ENCODE measurements at regions not wholly inside any gene's neighbourhood (a gene's known extent, or its start where the extent isn't known, plus 50 kb on each side); places are given as distances from the start of the nearest gene placed in this dataset.

DNA sequence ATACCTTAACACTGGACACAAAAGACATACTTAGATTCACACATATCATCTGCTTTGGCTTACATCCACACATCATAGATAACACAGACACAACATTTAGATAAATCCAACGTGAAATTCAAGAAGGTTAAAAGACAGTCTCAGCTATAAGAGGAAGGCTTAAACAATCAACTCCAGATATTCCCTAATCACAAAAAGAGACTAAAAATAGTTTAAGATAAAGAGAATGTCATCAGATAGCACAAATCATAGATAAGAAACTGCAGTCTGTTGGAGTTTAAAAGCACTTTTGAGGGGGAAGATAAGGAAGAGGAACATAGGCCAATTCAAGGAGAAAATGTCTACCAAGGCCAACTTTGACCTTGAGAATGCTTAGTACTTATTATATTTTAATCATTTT lies 504.8 kb downstream of the JRKL start:
- DNase-seq (ENCODE audit: low read depth in 2 of 2): no peak

DNA sequence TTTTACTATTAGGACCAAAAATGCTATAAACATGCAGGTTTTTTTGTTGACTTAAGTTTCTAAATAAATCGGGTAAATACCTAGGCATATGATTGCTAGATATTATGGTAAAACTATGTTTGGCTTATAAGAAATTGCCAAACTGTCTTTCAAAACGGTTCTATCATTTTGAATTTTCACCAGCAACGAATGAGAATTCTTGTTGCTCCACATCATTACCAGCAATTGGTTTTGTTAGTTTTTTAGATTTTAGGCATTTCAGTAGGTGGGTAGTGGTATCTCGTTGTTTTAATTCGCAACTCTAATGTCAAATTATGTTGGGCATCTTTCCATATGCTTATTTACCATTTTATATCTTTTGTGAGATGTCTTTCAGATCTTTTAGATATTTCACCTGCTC lies 510.2 kb downstream of the JRKL start:
- DNase-seq (ENCODE audit: low read depth in 2 of 2): no peak

DNA sequence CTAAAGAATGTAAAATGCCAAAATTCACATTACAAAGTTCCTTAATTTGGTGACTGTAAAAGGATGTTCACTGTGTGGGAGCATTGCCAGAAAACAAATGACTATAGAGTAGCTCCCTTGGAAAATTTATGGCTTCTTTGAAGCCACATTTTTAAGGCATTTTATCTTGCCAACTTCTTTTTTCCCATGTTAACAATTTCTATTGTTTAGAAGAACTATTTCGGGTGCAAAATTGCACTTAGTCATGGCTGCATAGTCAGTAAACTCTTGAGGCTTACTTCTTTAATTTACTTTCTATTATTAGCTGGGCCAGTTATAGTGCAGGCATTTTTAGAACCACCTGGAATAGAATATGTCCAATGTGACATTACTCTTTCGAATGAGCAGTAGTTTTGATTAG lies 515.3 kb downstream of the JRKL start:
- DNase-seq (ENCODE audit: low read depth in 2 of 2): no peak

DNA sequence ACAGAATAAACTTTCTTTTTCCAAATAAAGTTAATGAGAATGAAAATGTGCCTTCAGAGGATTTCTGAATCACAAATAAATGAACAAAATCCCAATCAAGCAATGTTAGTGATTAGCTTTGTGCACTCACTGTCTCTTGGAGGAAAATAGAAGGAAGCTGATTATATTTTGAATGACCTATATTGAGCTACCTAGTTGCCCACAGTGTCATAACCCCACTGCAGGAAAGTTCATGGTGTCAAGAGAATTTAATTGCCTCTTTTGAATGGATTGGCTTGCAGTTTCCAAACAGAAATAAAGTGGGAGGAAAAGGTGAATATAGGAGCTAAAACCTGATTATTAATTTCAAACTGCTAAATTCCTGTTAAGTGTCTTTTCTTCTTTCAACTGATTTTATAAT lies 515.9 kb downstream of the JRKL start:
- no peak for DNase-seq (ENCODE audit: low read depth in 2 of 2)

DNA sequence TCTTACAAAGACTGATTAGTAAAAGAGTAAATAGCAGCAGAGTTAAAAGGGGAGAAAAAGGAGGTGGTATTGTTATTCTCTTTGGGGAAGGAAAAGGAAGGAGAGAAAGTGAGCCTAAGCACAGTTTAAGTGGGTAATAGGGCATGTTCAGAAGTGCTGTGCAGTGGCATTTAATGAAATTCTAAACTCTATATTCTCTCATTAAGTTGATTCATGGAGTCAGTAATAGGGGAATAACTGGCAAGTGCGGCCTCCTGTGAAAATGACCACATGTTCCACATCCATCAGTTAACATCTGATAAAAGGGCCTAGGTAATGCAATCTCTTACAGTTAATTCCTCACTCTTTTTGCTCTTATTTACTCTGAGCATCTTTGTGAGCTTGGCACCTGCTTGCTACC lies 516.7 kb downstream of the JRKL start:
- no peak for DNase-seq (ENCODE audit: low read depth in 2 of 2)

DNA sequence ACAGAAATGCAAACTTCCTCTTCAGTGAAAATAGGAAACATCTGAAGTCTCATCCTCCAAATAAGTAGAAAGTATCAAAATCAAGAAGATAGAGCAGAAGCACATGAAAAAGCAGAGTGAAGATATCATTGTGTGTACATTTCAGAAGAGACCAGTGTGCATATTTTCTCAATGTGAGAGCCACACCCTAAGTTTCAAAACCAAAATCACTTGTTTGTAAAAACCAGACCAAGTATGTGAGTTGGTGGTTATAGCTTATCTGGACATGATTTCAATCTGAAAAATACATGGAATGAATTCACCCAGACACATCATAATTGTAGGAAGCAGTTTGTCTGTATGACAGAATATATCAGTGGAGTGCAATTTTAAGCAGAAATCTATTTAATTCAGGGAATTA lies 536.0 kb downstream of the JRKL start:
- no peak for DNase-seq (ENCODE audit: low read depth in 2 of 2)

DNA sequence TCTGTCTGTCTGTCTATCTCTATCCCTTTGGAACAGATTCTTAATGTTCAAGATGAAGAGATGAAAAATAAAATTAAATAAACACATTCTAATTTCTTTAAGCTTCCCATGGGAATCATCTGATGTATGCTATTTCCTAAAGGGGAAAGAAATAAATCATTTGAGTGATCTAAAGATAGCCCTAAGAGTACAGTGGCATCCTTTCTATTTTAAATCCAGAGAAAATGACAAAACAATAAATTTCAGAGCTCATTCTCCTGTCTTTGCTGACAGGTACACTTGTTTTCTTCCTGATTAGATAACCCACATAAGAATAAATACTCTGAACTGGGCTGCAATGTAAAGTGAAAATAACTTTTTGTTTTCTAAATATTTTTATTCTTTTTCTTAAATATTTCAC lies 550.4 kb downstream of the JRKL start:
- DNase-seq (ENCODE audit: low read depth in 2 of 2): no peak

DNA sequence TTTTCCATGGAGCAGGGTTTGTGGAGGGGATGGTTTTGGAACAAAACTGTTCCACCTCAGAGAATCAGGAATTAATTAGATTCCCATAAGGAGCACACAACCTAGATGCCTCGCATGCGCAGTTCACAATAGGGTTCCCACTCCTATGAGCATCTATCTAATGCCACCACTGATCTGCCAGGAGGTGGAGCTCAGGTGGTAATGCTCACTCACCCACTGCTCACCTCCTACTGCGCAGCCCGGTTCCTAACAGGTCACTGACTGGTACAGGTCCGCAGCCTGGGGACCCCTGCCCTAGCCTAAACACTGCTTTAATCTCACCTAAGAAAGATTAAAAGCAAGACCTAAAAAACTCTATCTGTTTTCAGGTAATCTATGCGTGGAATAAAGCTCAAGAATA lies 553.0 kb downstream of the JRKL start:
- no peak for DNase-seq (ENCODE audit: low read depth in 2 of 2)

DNA sequence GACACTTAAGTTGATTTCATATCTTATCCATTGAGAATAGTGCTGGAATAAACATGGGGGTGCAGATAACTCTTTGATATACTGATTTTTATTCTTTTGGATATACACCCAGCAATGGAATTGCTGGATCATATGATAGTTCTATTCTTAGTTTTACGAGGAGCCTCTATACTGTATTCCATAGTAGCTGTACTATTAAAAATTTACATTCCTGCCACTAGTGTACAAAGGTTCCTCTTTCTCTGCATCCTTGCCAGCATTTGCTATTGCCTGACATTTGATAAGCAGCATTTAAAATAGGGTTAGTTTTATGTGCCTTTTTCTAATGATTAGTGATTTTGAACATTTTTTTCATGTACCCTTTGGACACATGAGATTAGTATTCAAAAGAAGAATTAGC lies 554.2 kb downstream of the JRKL start:
- DNase-seq (ENCODE audit: low read depth in 2 of 2): no peak

DNA sequence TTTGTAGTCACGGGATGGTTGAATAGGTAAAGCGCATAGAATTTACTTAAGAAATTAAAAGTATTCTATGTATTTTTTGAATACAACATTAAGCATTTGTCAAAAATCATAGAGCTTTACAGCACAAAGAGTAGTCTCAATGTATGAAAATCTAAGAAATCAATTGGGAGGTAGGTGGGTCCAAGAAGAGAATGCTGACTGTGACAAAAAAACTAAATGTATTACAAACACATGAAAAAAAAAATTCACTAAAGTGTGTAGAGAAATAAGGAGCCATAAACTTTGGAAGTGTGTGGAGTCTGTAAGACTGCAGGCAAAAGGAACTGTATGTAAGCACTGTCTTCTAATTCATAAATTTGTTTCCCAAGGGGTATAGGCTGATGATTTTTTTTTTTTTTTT lies 558.3 kb downstream of the JRKL start:
- DNase-seq (ENCODE audit: low read depth in 2 of 2): no peak

DNA sequence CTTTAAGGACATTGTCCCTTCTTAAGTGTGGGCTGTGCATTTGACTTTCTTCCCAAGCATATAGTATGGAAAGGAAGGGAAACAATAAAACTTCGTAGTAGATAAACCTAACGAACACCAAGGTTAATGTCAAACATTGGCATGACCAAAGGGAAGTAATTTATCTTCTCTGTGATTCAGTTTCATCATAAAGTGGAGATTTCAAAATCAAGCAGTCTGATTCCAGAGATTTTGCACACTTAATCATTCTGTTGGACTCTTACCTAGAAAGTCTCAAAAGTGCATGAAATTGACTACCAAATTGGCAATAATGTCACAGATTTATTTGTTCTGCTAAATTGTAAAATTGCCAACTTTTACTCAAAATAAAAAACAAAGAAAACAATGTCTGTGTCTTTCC lies 559.7 kb downstream of the JRKL start:
- no peak for DNase-seq (ENCODE audit: low read depth in 2 of 2)

DNA sequence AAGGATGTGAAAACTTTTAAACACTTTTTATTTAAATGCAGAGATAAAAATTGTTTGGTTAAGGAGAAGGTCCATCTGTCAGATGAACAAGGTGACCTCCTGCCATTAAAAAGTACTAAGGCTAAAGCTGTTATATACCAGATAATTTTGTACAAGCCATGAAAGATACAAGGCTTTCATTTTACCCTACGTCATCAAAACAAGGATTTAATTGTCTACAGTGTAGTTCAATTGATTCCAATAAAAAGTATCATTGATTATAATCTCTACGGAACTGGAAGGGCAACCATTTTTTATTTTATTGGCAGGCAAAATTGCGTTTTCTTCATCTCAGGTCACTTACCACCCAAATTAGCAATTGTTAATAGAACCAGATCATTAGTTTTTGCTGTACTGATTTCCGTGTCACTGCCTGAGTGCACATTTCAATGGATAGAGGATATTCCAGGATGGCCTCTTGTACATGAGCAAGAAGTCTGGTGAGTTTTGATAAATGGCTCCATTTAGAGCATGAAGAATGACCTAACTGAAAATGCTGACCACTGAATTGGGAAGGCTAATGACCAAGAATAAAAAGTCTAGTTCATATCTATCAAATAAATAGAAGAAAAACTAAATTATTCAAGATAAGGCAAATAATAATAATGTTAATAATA lies 564.9 kb downstream of the JRKL start:
- no peak for DNase-seq (ENCODE audit: low read depth in 2 of 2)

DNA sequence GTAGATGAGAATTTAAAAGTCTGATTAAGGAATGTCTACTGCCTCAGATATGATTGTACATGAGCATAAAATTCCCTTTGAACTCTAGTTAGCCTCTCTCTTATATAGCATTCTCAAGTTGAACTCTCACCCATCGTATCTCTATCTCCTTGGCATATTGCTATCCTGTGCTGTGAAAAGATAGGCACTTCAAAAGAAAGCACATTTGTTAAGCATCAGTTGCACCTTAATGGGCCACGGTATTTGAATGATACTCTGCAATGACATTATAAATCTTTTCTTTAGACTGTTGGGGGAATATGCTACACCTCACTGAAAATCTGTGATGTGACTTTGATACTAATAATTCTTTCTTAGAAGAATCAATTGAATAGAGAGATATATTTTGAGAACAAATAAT lies 570.7 kb downstream of the JRKL start:
- no peak for DNase-seq (ENCODE audit: low read depth in 2 of 2)

DNA sequence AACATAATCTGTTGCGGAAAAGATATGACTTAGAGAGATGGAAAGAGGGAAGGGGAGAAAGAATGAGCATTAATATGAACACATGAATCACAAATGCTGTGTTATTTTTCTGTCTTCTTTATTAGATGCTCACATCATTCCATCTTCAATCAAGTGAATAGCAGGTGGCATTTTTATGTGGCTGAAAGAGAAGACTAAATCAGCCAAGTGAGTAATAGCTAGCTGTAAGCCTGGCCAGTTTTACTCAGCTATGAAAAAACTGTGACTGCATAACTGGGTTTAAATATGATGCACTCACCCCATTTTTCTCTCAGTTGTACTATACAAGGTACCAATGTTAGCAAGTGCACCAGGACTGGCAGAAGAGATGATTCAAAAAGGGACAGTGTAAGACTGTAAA lies 571.1 kb downstream of the JRKL start:
- no peak for DNase-seq (ENCODE audit: low read depth in 2 of 2)

DNA sequence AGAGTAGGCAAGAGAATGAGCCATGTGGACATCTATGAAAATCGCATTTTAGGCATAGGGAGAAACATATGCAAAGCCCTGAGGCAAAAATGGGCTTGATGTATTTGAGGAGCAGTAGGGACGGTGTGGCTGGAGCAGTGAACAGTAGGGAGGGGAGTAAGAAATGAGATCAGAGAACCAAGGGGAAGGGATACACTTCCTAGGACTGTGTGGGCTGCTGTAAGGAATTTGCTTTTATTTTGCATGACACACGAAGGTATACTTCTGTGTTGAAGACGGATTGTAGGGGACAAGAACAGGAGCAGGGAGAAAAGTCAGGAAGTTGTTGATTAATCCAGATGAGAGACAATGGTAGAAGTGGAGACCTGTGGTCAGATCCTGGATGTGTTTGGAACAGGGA lies 572.1 kb downstream of the JRKL start:
- no peak for DNase-seq (ENCODE audit: low read depth in 2 of 2)

DNA sequence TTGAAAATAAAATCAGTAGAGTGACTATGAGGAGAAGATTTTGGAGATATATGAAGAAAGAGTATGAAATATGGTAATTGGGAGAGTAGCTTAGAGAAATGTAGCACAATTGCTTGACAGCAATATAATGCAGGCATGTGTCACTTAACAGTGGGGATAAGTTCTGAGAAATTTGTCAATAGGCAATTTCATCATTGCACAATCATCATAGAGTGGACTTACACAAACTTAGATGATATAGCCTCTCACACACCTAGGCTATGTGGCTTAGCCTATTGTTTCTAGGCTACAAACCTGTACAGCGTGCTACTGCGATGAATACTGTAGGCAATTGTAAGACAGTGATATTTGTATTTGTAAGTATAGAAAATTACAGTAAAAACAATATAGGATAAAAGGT lies 573.6 kb downstream of the JRKL start:
- DNase-seq (ENCODE audit: low read depth in 2 of 2): no peak

DNA sequence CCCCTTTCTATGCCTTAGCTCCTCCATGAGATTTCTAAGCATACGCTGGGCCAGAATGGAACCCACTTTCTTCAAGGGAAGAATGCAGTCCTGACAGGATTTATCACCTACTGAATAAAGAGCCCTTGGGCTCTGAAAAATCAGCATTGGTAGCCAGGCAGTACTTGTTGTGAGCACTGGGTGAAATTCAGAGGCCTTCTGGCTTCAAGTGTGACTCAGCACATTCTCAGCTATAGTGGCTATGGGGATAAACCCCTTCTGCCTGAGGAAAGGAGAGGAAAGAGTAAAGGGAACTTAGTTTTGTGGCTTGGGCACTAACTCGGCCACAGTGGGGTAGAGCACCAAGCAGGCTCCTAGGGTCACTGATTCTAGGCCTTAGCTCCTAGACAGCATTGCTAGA lies 574.8 kb downstream of the JRKL start:
- no peak for DNase-seq (ENCODE audit: low read depth in 2 of 2)

DNA sequence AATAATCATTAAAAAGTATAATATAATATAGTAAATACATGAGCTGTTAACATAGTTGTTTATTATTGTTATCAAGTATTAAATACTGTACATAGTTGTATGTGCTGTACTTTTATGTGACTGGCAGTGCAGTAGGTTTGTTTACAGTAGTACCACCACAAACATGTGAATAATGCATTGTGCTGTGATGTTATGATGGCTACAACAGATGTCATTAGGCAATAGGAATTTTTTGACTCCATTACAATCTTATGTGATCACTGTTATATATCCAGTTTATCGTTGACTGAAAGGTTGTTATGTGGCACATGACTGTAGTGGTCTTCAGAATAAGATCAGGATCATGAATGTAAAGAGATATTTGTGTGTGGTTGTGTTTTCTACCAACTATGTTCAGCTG lies 577.8 kb downstream of the JRKL start:
- DNase-seq (ENCODE audit: low read depth in 2 of 2): no peak

DNA sequence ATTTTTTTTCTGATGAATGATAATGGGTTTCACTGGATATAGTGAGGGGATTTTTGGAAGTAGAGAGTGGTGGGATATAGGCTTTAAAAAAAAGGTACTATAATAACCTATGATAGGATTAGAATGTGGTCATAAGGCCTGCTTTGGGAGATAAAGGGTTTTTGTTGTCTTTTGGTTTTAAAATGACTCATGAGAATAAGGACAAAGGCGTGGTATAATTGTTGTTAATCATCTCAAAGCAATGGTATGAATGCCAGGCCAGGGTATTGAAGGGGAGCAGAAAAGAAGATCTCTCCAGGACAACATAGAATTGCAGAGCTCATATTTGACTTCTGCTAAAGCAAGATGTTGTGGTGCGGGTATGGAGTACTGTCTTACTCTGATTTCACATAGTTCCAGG lies 579.4 kb downstream of the JRKL start:
- no peak for DNase-seq (ENCODE audit: low read depth in 2 of 2)

DNA sequence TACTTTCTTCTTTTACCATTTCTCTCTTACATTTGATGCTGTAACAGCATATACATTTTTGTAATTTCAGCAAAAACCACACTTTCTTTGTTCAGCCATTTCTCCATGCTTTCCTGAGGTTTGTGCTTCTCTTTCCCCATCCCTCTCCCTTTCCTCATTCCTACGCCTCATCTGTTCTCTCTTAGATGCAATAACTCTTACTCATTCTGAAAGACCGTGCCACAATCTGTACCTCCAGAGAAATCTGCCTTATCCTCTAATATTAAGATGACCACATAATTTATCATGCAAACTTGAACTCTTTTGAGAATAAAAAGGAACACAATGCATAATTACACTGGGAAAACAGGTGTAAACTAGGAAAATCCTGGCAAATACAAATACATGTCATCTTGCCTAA lies 588.9 kb downstream of the JRKL start:
- DNase-seq (ENCODE audit: low read depth in 2 of 2): no peak

DNA sequence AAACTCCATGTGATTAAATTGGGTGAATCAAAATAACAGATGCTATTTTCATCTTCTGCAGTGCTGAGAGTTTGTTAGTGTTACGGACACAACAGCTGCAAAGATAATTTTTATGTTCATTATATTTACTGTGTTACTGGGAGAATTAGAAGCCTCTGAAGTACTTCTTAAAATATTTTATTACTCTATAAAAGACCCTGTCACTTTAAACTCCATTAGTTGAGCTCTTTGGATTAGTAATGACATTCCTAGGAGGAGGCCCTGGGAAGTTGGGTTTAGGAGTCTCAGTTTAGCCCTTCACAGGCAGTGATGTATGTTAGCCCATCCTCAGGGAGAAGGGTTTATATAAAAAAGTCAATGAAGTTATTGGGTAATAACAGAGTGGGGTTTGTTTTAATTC lies 596.7 kb downstream of the JRKL start:
- DNase-seq (ENCODE audit: low read depth in 2 of 2): no peak

DNA sequence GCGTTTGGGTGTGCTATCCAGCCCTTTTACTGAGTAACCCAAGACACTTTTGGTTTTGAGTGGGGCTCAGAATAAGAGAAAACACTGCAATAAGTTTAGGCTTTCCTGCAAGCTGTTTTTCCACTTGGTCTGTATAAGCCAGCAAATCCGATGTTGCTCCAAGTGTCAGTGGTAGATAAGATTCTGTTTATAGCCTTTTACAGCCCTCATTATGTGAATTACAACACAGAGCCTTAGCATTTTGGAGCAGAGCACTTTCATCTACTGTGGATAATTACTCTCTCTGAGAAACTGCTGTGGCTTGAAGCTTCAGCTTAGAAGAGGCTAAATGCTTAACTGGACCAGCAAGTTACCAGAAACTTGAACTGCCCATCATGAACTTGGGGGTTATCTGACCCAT lies 601.1 kb downstream of the JRKL start:
- no peak for DNase-seq (ENCODE audit: low read depth in 2 of 2)

DNA sequence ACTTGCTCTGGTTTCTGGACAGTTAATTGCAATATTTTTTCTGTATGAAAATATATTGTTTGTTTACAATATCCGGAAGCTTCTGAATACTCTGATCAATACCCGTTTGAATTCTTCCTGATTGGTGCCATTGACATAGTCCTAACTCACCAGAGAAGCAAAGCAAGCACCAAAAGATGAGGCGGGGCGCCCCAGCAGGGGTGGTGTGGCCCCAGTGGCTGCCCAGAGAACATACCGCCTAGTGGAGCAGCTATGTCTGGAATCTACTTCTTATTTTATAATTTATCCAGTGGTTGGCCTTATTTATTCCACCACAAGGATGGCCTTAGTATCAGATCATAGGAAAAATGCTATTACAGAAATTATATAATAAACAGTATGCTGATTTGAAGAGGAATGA lies 610.7 kb downstream of the JRKL start:
- no peak for DNase-seq (ENCODE audit: low read depth in 2 of 2)

DNA sequence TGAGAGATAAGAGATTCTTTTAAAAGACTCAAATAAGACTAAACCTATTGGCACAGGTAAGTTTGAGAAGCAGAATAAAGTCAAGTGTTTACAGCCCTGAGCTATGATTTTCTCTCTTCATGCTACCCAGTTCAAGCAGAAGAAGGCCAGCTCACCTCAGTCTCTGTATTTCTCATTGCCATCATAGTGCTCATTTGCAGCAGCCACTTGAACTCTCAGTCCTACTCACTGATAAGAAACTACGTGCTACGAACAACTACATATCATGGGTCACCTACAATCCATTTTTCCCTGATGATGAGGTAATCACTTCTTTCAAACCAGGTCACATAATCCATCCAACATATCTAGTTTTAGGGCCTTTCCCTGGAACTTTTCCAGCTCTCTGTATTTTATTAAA lies 617.5 kb downstream of the JRKL start:
- DNase-seq (ENCODE audit: low read depth in 2 of 2): no peak

DNA sequence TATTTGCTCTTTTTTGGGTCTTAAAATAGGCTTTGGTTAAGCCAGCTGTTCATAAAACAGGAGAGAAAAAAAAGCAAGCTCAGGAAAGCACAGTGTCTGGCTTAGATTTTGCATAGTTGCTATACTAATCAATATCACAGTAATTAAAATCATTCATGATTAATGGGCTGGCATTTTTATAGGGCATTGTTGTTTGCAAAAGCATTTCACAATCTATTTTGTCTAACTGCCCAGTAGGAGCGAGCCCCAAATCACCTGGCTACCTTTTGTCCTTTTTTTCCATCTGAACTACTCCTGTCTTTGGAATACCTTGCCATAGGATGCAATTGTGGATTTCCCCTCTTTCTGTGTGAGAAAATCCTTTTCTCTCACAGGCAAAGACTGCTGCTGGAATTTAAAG lies 619.8 kb downstream of the JRKL start:
- no peak for DNase-seq (ENCODE audit: low read depth in 2 of 2)

Measured in activated CD4-positive, alpha-beta T cell treated with anti-CD3 and anti-CD28 coated beads for 24 hours (primary cell).